ENCODE measurements at regions not wholly inside any gene's neighbourhood (a gene's known extent, or its start where the extent isn't known, plus 50 kb on each side); places are given as distances from the start of the nearest gene placed in this dataset.

- 87 to 93% methylated on average over 2 of the region's 2 CpGs for WGBS, 2 donors
- TF ChIP-seq EP300 (IDR thresholded peaks at IDR 0.05) (no peak), POLR2A (IDR thresholded peaks at IDR 0.05) (no peak), POLR2AphosphoS5 (IDR thresholded peaks at IDR 0.05) (no peak), CTCF (IDR thresholded peaks at IDR 0.05) (no peak)
- no peaks in the 10 kb centered on the region for H3K27me3 ChIP-seq
- intact Hi-C loops (cut with DNase I) = no loop called here
- H3K4me3 ChIP-seq = no peak overlapping the region
- no peaks in the 10 kb centered on the region for H3K4me1 ChIP-seq
- DNase-seq = no peak
- H3K9me3 ChIP-seq = no peaks in the 10 kb centered on the region
- no peak overlapping the region for H3K27ac ChIP-seq
- no peaks in the 10 kb centered on the region for H3K36me3 ChIP-seq
Measured at GRCh38 chr2:145677371-145677770, 1157.5 kb upstream of the ZEB2 start.

GRCh38 chr2:145674705-145675104, 1154.8 kb upstream of the ZEB2 start:
- Histone ChIP-seq H3K36me3 (no peaks in the 10 kb centered on the region), H3K4me1 (no peaks in the 10 kb centered on the region), H3K27ac (no peak overlapping the region), H3K27me3 (no peaks in the 10 kb centered on the region), H3K9me3 (no peaks in the 10 kb centered on the region), H3K4me3 (no peak overlapping the region)
- intact Hi-C loops (cut with DNase I) = no loop called here
- TF ChIP-seq EP300 (IDR thresholded peaks at IDR 0.05) (no peak), CTCF (IDR thresholded peaks at IDR 0.05) (no peak)
- WGBS, 2 donors = 63 to 85% methylated on average over 3 of the region's 3 CpGs
- DNase-seq = no peak

- no peak overlapping the region for H3K27ac ChIP-seq
- H3K4me3 ChIP-seq = no peak overlapping the region
- no peaks in the 10 kb centered on the region for H3K9me3 ChIP-seq
- no peak for DNase-seq
- H3K27me3 ChIP-seq = no peaks in the 10 kb centered on the region
- TF ChIP-seq POLR2A (IDR thresholded peaks at IDR 0.05) (no peak), CTCF (IDR thresholded peaks at IDR 0.05) (no peak), POLR2AphosphoS5 (IDR thresholded peaks at IDR 0.05) (no peak), EP300 (IDR thresholded peaks at IDR 0.05) (no peak)
- intact Hi-C loops (cut with DNase I) = no loop called here
- no peaks in the 10 kb centered on the region for H3K4me1 ChIP-seq
- H3K36me3 ChIP-seq = no peaks in the 10 kb centered on the region
- WGBS, 2 donors = 68 to 82% methylated on average over 1 of the region's 1 CpG
Measured at GRCh38 chr2:145669301-145669700, 1149.4 kb upstream of the ZEB2 start.

- intact Hi-C loops (cut with DNase I) = no loop called here
- H3K9me3 ChIP-seq = no peaks in the 10 kb centered on the region
- H3K36me3 ChIP-seq = no peaks in the 10 kb centered on the region
- no peaks in the 10 kb centered on the region for H3K4me1 ChIP-seq
- 71 to 84% methylated on average over 3 of the region's 3 CpGs for WGBS, 2 donors
- no peak overlapping the region for H3K27ac ChIP-seq
- H3K27me3 ChIP-seq = no peaks in the 10 kb centered on the region
- H3K4me3 ChIP-seq = no peak overlapping the region
- DNase-seq = no peak
- no peak for TF ChIP-seq POLR2AphosphoS5 (IDR thresholded peaks at IDR 0.05)
- no peak for TF ChIP-seq EP300 (IDR thresholded peaks at IDR 0.05)
- no peak for TF ChIP-seq CTCF (IDR thresholded peaks at IDR 0.05)
- TF ChIP-seq POLR2A (IDR thresholded peaks at IDR 0.05) = no peak
Measured at GRCh38 chr2:145666552-145666951, 1146.6 kb upstream of the ZEB2 start.

- intact Hi-C loops (cut with DNase I) = no loop called here
Measured at GRCh38 chr2:145657265-145657664, 1137.3 kb upstream of the ZEB2 start.

More at GRCh38 chr2:145657265-145657664, 1137.3 kb upstream of the ZEB2 start:
- H3K4me3 ChIP-seq = no peak overlapping the region
- DNase-seq = no peak
- no peak overlapping the region for H3K27ac ChIP-seq
- no peaks in the 10 kb centered on the region for H3K4me1 ChIP-seq
- TF ChIP-seq POLR2A (IDR thresholded peaks at IDR 0.05) = no peak
- no peak for TF ChIP-seq CTCF (IDR thresholded peaks at IDR 0.05)
- no peak for TF ChIP-seq EP300 (IDR thresholded peaks at IDR 0.05)
- TF ChIP-seq POLR2AphosphoS5 (IDR thresholded peaks at IDR 0.05) = no peak
- H3K27me3 ChIP-seq = no peaks in the 10 kb centered on the region
- H3K36me3 ChIP-seq = no peaks in the 10 kb centered on the region
- WGBS, 2 donors = 64 to 82% methylated on average over 3 of the region's 3 CpGs
- no peaks in the 10 kb centered on the region for H3K9me3 ChIP-seq

Data from sigmoid colon (tissue), 6 donors.